Activated T-helper 1 cell treated with anti-CD3 and anti-CD28 coated beads, Interleukin-2, amount 50 U/mL, for 16 hours (primary cell): ENCODE measurements at regions not wholly inside any gene's neighbourhood (a gene's known extent, or its start where the extent isn't known, plus 50 kb on each side); places are given as distances from the start of the nearest gene placed in this dataset.

Experiments used
- DNase-seq, 2 donors: peaks; one replicate each; pipeline ENCODE4 v3.0.0-alpha.2; 2020; ENCODE audit warnings: low read depth in 1 of 2, low spot score in 1 of 2

- DNase-seq, result no peak
Observed at GRCh38 chr14:85744573-85744972, 214.6 kb downstream of the FLRT2 start.

- DNase-seq, result no peak
Observed at GRCh38 chr14:85732031-85732430, 202.1 kb downstream of the FLRT2 start.

- DNase-seq, result no peak
Observed at GRCh38 chr14:85731186-85731585, 201.2 kb downstream of the FLRT2 start.

GRCh38 chr14:85728476-85729065 lies 198.6 kb downstream of the FLRT2 start:
- DNase-seq, result no peak

- DNase-seq, result no peak
Observed at GRCh38 chr14:85714069-85714468, 184.1 kb downstream of the FLRT2 start.

GRCh38 chr14:85711620-85712019 lies 181.7 kb downstream of the FLRT2 start:
- DNase-seq, result no peak
